ENCODE measurements at regions not wholly inside any gene's neighbourhood (a gene's known extent, or its start where the extent isn't known, plus 50 kb on each side); places are given as distances from the start of the nearest gene placed in this dataset.

DNA sequence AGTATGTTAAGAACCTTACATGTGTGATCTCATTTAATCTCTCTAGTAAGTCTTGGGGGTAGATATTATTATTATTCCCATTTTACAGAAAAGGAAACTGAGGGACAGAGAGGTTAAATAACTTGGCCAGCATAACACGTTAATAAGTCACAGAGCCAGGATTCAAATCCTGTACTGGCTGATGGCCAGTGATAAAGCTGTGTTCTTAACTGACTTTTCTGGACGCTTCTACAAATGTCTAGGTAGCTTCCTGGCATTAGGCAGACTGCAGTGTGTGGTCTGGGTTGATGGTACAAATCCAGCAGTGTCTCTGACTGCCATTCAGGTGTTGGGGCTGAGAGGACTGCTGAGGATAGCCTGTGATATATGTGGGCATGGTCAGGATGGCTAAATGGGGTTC, 125.8 kb upstream of the CXCL14 start:
- CTCF ChIA-PET: interaction anchor here (1.4 kb wide), 1 partner anchor 40 kb away, joined by 3 read pairs; no protein-coding TSS in a partner anchor

GRCh38 chr5:135703016-135703550, 124.3 kb upstream of the CXCL14 start:
- ChIA-PET POLR2A (no interaction called here), CTCF (no interaction called here)
- no peak for DNase-seq (ENCODE audit: extremely low spot score)
- TF ChIP-seq, protein P1, sequence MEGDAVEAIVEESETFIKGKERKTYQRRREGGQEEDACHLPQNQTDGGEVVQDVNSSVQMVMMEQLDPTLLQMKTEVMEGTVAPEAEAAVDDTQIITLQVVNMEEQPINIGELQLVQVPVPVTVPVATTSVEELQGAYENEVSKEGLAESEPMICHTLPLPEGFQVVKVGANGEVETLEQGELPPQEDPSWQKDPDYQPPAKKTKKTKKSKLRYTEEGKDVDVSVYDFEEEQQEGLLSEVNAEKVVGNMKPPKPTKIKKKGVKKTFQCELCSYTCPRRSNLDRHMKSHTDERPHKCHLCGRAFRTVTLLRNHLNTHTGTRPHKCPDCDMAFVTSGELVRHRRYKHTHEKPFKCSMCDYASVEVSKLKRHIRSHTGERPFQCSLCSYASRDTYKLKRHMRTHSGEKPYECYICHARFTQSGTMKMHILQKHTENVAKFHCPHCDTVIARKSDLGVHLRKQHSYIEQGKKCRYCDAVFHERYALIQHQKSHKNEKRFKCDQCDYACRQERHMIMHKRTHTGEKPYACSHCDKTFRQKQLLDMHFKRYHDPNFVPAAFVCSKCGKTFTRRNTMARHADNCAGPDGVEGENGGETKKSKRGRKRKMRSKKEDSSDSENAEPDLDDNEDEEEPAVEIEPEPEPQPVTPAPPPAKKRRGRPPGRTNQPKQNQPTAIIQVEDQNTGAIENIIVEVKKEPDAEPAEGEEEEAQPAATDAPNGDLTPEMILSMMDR (IDR thresholded peaks at IDR 0.05; ENCODE audit: control extremely low read depth, extremely low read depth, low read depth, missing control alignments): no peak

More for the DNA sequence above, 125.8 kb upstream of the CXCL14 start:
- POLR2A ChIA-PET: no interaction called here
- no peak for DNase-seq (ENCODE audit: extremely low spot score)
- TF ChIP-seq, protein P1 (IDR thresholded peaks at IDR 0.05; ENCODE audit: control extremely low read depth, extremely low read depth, low read depth, missing control alignments): no peak

GRCh38 chr5:135702191-135702590, 123.4 kb upstream of the CXCL14 start:
- TF ChIP-seq, protein P1 (IDR thresholded peaks at IDR 0.05; ENCODE audit: control extremely low read depth, extremely low read depth, low read depth, missing control alignments): no peak
- ChIA-PET POLR2A (no interaction called here), CTCF (no interaction called here)
- no peak for DNase-seq (ENCODE audit: extremely low spot score)

- no peak for DNase-seq (ENCODE audit: extremely low spot score)
- CTCF ChIA-PET: no interaction called here
- TF ChIP-seq, protein P1 (IDR thresholded peaks at IDR 0.05; ENCODE audit: control extremely low read depth, extremely low read depth, low read depth, missing control alignments): no peak
- POLR2A ChIA-PET: no interaction called here
Measured at GRCh38 chr5:135700731-135701130, 121.9 kb upstream of the CXCL14 start.

DNA sequence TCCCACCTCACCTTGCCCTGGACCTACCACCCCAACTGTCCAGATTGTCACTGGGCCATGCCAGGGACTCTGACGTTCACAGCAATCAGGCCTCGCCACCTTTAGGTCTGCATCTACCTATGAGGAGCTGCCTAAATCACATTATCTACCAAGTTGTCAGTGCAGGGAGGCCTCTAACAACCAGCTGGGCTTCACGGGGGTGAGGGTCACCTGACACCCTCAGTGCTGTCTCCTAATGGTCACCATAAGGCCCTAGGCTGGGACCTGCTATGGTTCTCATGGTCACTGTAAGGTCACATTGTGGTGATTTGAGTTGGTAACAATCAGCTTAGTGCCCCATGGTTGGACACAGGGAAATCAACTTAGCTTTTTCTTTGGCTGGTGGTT, 119.2 kb upstream of the CXCL14 start:
- ChIA-PET CTCF (interaction anchor here (0.9 to 1.3 kb wide), 2 partner anchors 10 to 146 kb away, joined by 3 read pairs; no protein-coding TSS in a partner anchor), POLR2A (no interaction called here)
- no peak for DNase-seq (ENCODE audit: extremely low spot score)
- TF ChIP-seq, protein P1 (IDR thresholded peaks at IDR 0.05; ENCODE audit: control extremely low read depth, extremely low read depth, low read depth, missing control alignments): no peak

- ChIA-PET CTCF (interaction anchor here (1.3 kb wide), 1 partner anchor 11 kb away, joined by 3 read pairs; no protein-coding TSS in a partner anchor), POLR2A (no interaction called here)
- DNase-seq (ENCODE audit: extremely low spot score): no peak
- TF ChIP-seq, protein P1 (IDR thresholded peaks at IDR 0.05; ENCODE audit: control extremely low read depth, extremely low read depth, low read depth, missing control alignments): no peak
Measured at GRCh38 chr5:135697251-135697958, 118.6 kb upstream of the CXCL14 start.
